Renal pelvis (tissue), 1 donor: ENCODE measurements at regions not wholly inside any gene's neighbourhood (a gene's known extent, or its start where the extent isn't known, plus 50 kb on each side); places are given as distances from the start of the nearest gene placed in this dataset.

Experiments used
- DNase-seq: peaks from one replicate; pipeline ENCODE4 v3.0.0-alpha.2; 2013

- no peak for DNase-seq
These were observed 366.9 kb upstream of the USP24 start for GRCh38 chr1:55582084-55582483.

GRCh38 chr1:55580845-55581332 is 365.7 kb upstream of the USP24 start:
- DNase-seq, result no peak

- DNase-seq, result no peak
These were observed 364.3 kb upstream of the USP24 start for GRCh38 chr1:55579332-55580001.

GRCh38 chr1:55578646-55579045 is 363.5 kb upstream of the USP24 start:
- no peak for DNase-seq

- no peak for DNase-seq
These were observed 360.6 kb upstream of the USP24 start for GRCh38 chr1:55575571-55576279.

GRCh38 chr1:55574691-55575225 is 359.6 kb upstream of the USP24 start:
- DNase-seq, result no peak

GRCh38 chr1:55572878-55573734 is 357.9 kb upstream of the USP24 start:
- DNase-seq, result no peak

- no peak for DNase-seq
These were observed 356.6 kb upstream of the USP24 start for GRCh38 chr1:55571767-55572166.

- no peak for DNase-seq
These were observed 354.3 kb upstream of the USP24 start for GRCh38 chr1:55569417-55569816.

GRCh38 chr1:55568732-55569131 is 353.6 kb upstream of the USP24 start:
- DNase-seq, result no peak

- DNase-seq, result no peak
These were observed 345.1 kb upstream of the USP24 start for GRCh38 chr1:55560266-55560665.

GRCh38 chr1:55559842-55560241 is 344.7 kb upstream of the USP24 start:
- no peak for DNase-seq

- no peak for DNase-seq
These were observed 344.0 kb upstream of the USP24 start for GRCh38 chr1:55559161-55559611.

- DNase-seq, result no peak
These were observed 343.4 kb upstream of the USP24 start for GRCh38 chr1:55558515-55558914.

- no peak for DNase-seq
These were observed 341.0 kb upstream of the USP24 start for GRCh38 chr1:55555956-55556725.

- DNase-seq, result no peak
These were observed 339.4 kb upstream of the USP24 start for GRCh38 chr1:55554611-55555010.

- DNase-seq, result no peak
These were observed 337.5 kb upstream of the USP24 start for GRCh38 chr1:55552636-55553035.

- DNase-seq, result peak; percentile 27
These were observed 332.2 kb upstream of the USP24 start for GRCh38 chr1:55547405-55547804.

- no peak for DNase-seq
These were observed 331.4 kb upstream of the USP24 start for GRCh38 chr1:55546553-55546952.

- no peak for DNase-seq
These were observed 329.7 kb upstream of the USP24 start for GRCh38 chr1:55544826-55545225.

GRCh38 chr1:55542901-55543504 is 327.8 kb upstream of the USP24 start:
- no peak for DNase-seq
